KMS-11 (cell line): ENCODE measurements at regions not wholly inside any gene's neighbourhood (a gene's known extent, or its start where the extent isn't known, plus 50 kb on each side); places are given as distances from the start of the nearest gene placed in this dataset.

Experiments
- H2AFZ ChIP-seq: fragments of 200-600 bp; sonication (generic); 2 replicates; pipeline ENCODE4 v1.6.1; 2016; ENCODE audit warnings: antibody characterized with exemption, mixed run types, low read depth
- H3K27ac ChIP-seq: fragments of 200-600 bp; sonication (generic); 2 replicates; pipeline ENCODE4 v1.6.1; 2016; ENCODE audit warnings: mild to moderate bottlenecking, mixed run types
- H3K27me3 ChIP-seq: fragments of 200-600 bp; sonication (generic); 2 replicates; pipeline ENCODE4 v1.6.1; 2017; ENCODE audit warnings: mild to moderate bottlenecking, low read depth, mixed run types, moderate library complexity; ENCODE audit not compliant: insufficient read depth
- H3K36me3 ChIP-seq: fragments of 200-600 bp; sonication (generic); 2 replicates; pipeline ENCODE4 v1.6.1; 2017; ENCODE audit warnings: mild to moderate bottlenecking, mixed run types; ENCODE audit not compliant: insufficient read depth
- H3K4me1 ChIP-seq: fragments of 200-600 bp; sonication (generic); 2 replicates; pipeline ENCODE4 v1.6.1; 2016; ENCODE audit warnings: mild to moderate bottlenecking, low read depth, mixed run types; ENCODE audit not compliant: poor library complexity, severe bottlenecking
- H3K4me2 ChIP-seq: fragments of 200-600 bp; sonication (generic); 2 replicates; pipeline ENCODE4 v1.7.0; 2016; ENCODE audit warnings: mild to moderate bottlenecking, mixed run types
- H3K4me3 ChIP-seq: fragments of 200-600 bp; sonication (generic); IDR thresholded peaks from 2 replicates; pipeline ENCODE4 v1.6.1; 2017; ENCODE audit warnings: low read depth, low read length, mixed read lengths; ENCODE audit not compliant: insufficient read depth
- H3K79me2 ChIP-seq: fragments of 200-600 bp; sonication (generic); 2 replicates; pipeline ENCODE4 v1.6.1; 2016; ENCODE audit warnings: low read depth, mixed run types; ENCODE audit not compliant: insufficient read depth
- H3K9ac ChIP-seq: fragments of 200-600 bp; sonication (generic); 2 replicates; pipeline ENCODE4 v1.6.1; 2016; ENCODE audit warnings: mild to moderate bottlenecking, mixed run types
- H4K20me1 ChIP-seq: fragments of 200-600 bp; sonication (generic); 2 replicates; pipeline ENCODE4 v1.6.1; 2016; ENCODE audit warnings: mild to moderate bottlenecking, mixed run types; ENCODE audit not compliant: insufficient read depth
- CTCF ChIP-seq: fragments of 200-600 bp; sonication (generic); conservative IDR thresholded peaks from 2 replicates; pipeline ENCODE4 v1.6.1; 2017; ENCODE audit warnings: low read depth, mild to moderate bottlenecking, antibody characterized with exemption, low read length, moderate library complexity, mixed read lengths

- Histone ChIP-seq H2AFZ (no peak overlapping the region), H4K20me1 (no peaks in the 10 kb centered on the region), H3K9ac (no peak overlapping the region), H3K79me2 (no peaks in the 10 kb centered on the region), H3K36me3 (no peaks in the 10 kb centered on the region), H3K4me2 (no peak overlapping the region), H3K4me3 (no peak overlapping the region), H3K4me1 (peaks cover 16% of the 10 kb centered on the region), H3K27ac (no peak overlapping the region), H3K27me3 (no peaks in the 10 kb centered on the region)
- TF ChIP-seq CTCF = no peak
Observed at GRCh38 chr9:103730866-103731265, 363.2 kb upstream of the SMC2 start.

GRCh38 chr9:103731541-103731940 lies 362.6 kb upstream of the SMC2 start:
- Histone ChIP-seq H3K4me2 (no peak overlapping the region), H3K9ac (no peak overlapping the region), H3K27ac (no peak overlapping the region), H2AFZ (no peak overlapping the region), H3K4me3 (no peak overlapping the region), H3K36me3 (no peaks in the 10 kb centered on the region), H3K4me1 (peaks cover 16% of the 10 kb centered on the region), H4K20me1 (no peaks in the 10 kb centered on the region), H3K79me2 (no peaks in the 10 kb centered on the region), H3K27me3 (no peaks in the 10 kb centered on the region)
- no peak for TF ChIP-seq CTCF

DNA sequence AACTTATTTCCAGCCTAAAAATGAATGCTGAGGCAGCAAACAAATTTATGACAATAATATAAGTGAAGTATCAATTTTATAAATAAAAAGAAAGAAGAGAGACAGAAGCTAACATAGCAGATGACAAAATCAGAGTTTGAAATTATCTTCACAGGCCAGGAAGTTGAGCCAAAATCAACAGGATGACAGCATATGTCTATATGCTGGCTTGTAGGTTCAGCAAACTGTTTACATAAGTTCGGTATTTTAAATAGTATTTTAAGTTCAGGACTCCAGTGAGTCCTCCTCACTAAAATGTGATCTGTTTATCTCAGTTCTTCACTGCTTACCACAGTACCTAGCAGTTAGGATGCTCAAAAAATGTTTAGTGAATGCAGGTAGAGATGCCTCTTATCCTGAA lies 359.6 kb upstream of the SMC2 start:
- TF ChIP-seq CTCF = no peak
- Histone ChIP-seq H3K4me2 (no peak overlapping the region), H4K20me1 (no peaks in the 10 kb centered on the region), H3K36me3 (no peaks in the 10 kb centered on the region), H3K79me2 (no peaks in the 10 kb centered on the region), H2AFZ (no peak overlapping the region), H3K9ac (no peak overlapping the region), H3K4me3 (no peak overlapping the region), H3K27ac (no peak overlapping the region), H3K4me1 (peaks cover 16% of the 10 kb centered on the region), H3K27me3 (no peaks in the 10 kb centered on the region)

GRCh38 chr9:103755441-103755840 lies 338.7 kb upstream of the SMC2 start:
- Histone ChIP-seq H3K9ac (no peak overlapping the region), H3K4me3 (no peak overlapping the region), H3K4me2 (no peak overlapping the region), H3K27me3 (no peaks in the 10 kb centered on the region), H3K4me1 (no peaks in the 10 kb centered on the region), H3K36me3 (no peaks in the 10 kb centered on the region), H3K27ac (no peak overlapping the region), H4K20me1 (no peaks in the 10 kb centered on the region), H2AFZ (no peak overlapping the region), H3K79me2 (no peaks in the 10 kb centered on the region)
- TF ChIP-seq CTCF = no peak

DNA sequence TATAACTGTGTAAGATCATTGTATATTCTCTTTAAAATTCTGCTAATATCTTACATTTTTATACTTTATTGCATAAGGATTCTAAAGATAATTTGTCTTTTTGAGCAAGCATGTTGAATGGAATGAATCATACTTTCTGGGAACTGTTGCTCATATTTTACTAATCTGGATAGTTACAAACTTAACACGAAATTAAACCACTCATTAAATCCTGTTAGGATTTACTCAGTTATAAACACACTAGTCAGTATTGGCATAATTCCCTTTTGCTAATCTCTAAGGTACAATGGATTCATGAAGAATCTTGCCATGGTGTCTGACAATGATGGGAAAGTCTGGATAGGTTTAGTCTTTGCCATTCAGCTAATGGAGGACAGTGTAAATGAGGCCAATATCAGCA lies 338.1 kb upstream of the SMC2 start:
- H3K9ac ChIP-seq = no peak overlapping the region
- TF ChIP-seq CTCF = no peak
- no peaks in the 10 kb centered on the region for H3K36me3 ChIP-seq
- no peak overlapping the region for H3K4me3 ChIP-seq
- no peak overlapping the region for H2AFZ ChIP-seq
- no peak overlapping the region for H3K4me2 ChIP-seq
- H3K79me2 ChIP-seq = no peaks in the 10 kb centered on the region
- no peaks in the 10 kb centered on the region for H3K4me1 ChIP-seq
- H3K27ac ChIP-seq = no peak overlapping the region
- H4K20me1 ChIP-seq = no peaks in the 10 kb centered on the region
- no peaks in the 10 kb centered on the region for H3K27me3 ChIP-seq
